DND-41 (cell line): ENCODE measurements at regions not wholly inside any gene's neighbourhood (a gene's known extent, or its start where the extent isn't known, plus 50 kb on each side); places are given as distances from the start of the nearest gene placed in this dataset.

Source experiments
- EZH2 ChIP-seq: IDR thresholded peaks from 3 replicates; pipeline ENCODE4 v1.6.1; 2012; ENCODE audit warnings: borderline replicate concordance, low read depth, mild to moderate bottlenecking, moderate library complexity, low read length, inconsistent platforms; ENCODE audit not compliant: severe bottlenecking
- TF ChIP-seq, protein P1 (sequence below): IDR thresholded peaks from 2 replicates; pipeline ENCODE4 v1.5.1; 2012; ENCODE audit warnings: borderline replicate concordance, low read length, moderate library complexity, mild to moderate bottlenecking; ENCODE audit not compliant: poor library complexity, severe bottlenecking; ENCODE audit errors: extremely low read depth

- TF ChIP-seq, protein P1, sequence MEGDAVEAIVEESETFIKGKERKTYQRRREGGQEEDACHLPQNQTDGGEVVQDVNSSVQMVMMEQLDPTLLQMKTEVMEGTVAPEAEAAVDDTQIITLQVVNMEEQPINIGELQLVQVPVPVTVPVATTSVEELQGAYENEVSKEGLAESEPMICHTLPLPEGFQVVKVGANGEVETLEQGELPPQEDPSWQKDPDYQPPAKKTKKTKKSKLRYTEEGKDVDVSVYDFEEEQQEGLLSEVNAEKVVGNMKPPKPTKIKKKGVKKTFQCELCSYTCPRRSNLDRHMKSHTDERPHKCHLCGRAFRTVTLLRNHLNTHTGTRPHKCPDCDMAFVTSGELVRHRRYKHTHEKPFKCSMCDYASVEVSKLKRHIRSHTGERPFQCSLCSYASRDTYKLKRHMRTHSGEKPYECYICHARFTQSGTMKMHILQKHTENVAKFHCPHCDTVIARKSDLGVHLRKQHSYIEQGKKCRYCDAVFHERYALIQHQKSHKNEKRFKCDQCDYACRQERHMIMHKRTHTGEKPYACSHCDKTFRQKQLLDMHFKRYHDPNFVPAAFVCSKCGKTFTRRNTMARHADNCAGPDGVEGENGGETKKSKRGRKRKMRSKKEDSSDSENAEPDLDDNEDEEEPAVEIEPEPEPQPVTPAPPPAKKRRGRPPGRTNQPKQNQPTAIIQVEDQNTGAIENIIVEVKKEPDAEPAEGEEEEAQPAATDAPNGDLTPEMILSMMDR, result no peak
- no peak for TF ChIP-seq EZH2
These were observed 345.1 kb upstream of the USP24 start for GRCh38 chr1:55560266-55560665.
